Liver (tissue), 7 donors: ENCODE measurements at regions not wholly inside any gene's neighbourhood (a gene's known extent, or its start where the extent isn't known, plus 50 kb on each side); places are given as distances from the start of the nearest gene placed in this dataset.

Source experiments
- DNase-seq: peaks from one replicate; pipeline ENCODE4 v3.0.0-alpha.2; 2017; ENCODE audit warnings: low spot score
- H3K27ac ChIP-seq, 2 donors: one replicate each; pipeline ENCODE4 v1.7.0; 2013; ENCODE audit warnings: inconsistent platforms in 2 of 2, low read length in 2 of 2, control low read depth in 1 of 2, low read depth in 1 of 2, mild to moderate bottlenecking in 1 of 2
- H3K27me3 ChIP-seq, 4 donors: one replicate each; pipeline versions ENCODE4 v1.6.1 to v1.7.0; 2013; ENCODE audit warnings: low read length in 3 of 4, inconsistent platforms in 1 of 4, mild to moderate bottlenecking in 1 of 4, moderate library complexity in 1 of 4; ENCODE audit not compliant: control insufficient read depth in 4 of 4, insufficient read depth in 4 of 4
- H3K36me3 ChIP-seq, 4 donors: one replicate each; pipeline versions ENCODE4 v1.6.1 to v1.7.0; 2013; ENCODE audit warnings: low read length in 3 of 4, mild to moderate bottlenecking in 3 of 4, low read depth in 1 of 4, moderate library complexity in 1 of 4; ENCODE audit not compliant: control insufficient read depth in 4 of 4, insufficient read depth in 3 of 4
- H3K4me1 ChIP-seq, 4 donors: one replicate each; pipeline versions ENCODE4 v1.6.1 to v1.7.0; 2013; ENCODE audit warnings: low read length in 3 of 4, mild to moderate bottlenecking in 3 of 4, moderate library complexity in 1 of 4; ENCODE audit not compliant: control insufficient read depth in 4 of 4, insufficient read depth in 4 of 4
- H3K4me3 ChIP-seq, 3 donors: one replicate each; pipeline versions ENCODE4 v1.6.1 to v1.7.0; 2013; ENCODE audit warnings: low read length in 3 of 3, control low read depth in 1 of 3, low read depth in 1 of 3, mild to moderate bottlenecking in 1 of 3
- H3K9ac ChIP-seq, 2 donors: one replicate each; pipeline ENCODE4 v1.7.0; 2013; ENCODE audit warnings: low read length in 2 of 2, mild to moderate bottlenecking in 2 of 2, moderate library complexity in 2 of 2, control low read depth in 1 of 2, low read depth in 1 of 2
- H3K9me3 ChIP-seq, 4 donors: one replicate each; pipeline versions ENCODE4 v1.6.1 to v1.7.0; 2013; ENCODE audit warnings: low read length in 3 of 4; ENCODE audit not compliant: control insufficient read depth in 4 of 4
- ATF3 ChIP-seq: IDR thresholded peaks from 2 replicates; pipeline ENCODE4 v1.6.1; 2016; ENCODE audit warnings: antibody characterized with exemption
- EGR1 ChIP-seq, 2 donors: IDR thresholded peaks; 2 replicates each; pipeline ENCODE4 v1.6.1; 2016 to 2018; ENCODE audit warnings: antibody characterized with exemption in 2 of 2, low read depth in 2 of 2
- FOXA1 ChIP-seq: IDR thresholded peaks from 2 replicates; pipeline ENCODE4 v1.6.1; 2016; ENCODE audit warnings: antibody characterized with exemption
- FOXA2 ChIP-seq: IDR thresholded peaks from 2 replicates; pipeline ENCODE4 v1.6.1; 2016; ENCODE audit warnings: antibody characterized with exemption
- GABPA ChIP-seq, 2 donors: IDR thresholded peaks in 1 of 2; conservative IDR thresholded peaks in 1 of 2; 2 replicates each; pipeline ENCODE4 v1.6.1; 2016; ENCODE audit warnings: antibody characterized with exemption in 2 of 2, mild to moderate bottlenecking in 1 of 2, moderate library complexity in 1 of 2
- HNF4A ChIP-seq, 2 donors: conservative IDR thresholded peaks; 2 replicates each; pipeline ENCODE4 v1.6.1; 2016; ENCODE audit warnings: antibody characterized with exemption in 2 of 2, mild to moderate bottlenecking in 2 of 2
- HNF4G ChIP-seq: IDR thresholded peaks from 2 replicates; pipeline ENCODE4 v1.6.1; 2016; ENCODE audit warnings: antibody characterized with exemption
- JUND ChIP-seq, 2 donors: IDR thresholded peaks; 2 replicates each; pipeline ENCODE4 v1.6.1; 2016; ENCODE audit warnings: antibody characterized with exemption in 2 of 2
- NR2F2 ChIP-seq: IDR thresholded peaks from 2 replicates; pipeline ENCODE4 v1.6.1; 2016; ENCODE audit warnings: antibody characterized with exemption
- RXRA ChIP-seq, 2 donors: IDR thresholded peaks; 2 replicates each; pipeline ENCODE4 v1.6.1; 2017 to 2018; ENCODE audit warnings: antibody characterized with exemption in 2 of 2, mild to moderate bottlenecking in 1 of 2
- SP1 ChIP-seq: IDR thresholded peaks from 2 replicates; pipeline ENCODE4 v1.6.1; 2018; ENCODE audit warnings: antibody characterized with exemption, mild to moderate bottlenecking
- TAF1 ChIP-seq: conservative IDR thresholded peaks from 2 replicates; pipeline ENCODE4 v1.6.1; 2016; ENCODE audit warnings: antibody characterized with exemption, mild to moderate bottlenecking
- YY1 ChIP-seq: IDR thresholded peaks from 2 replicates; pipeline ENCODE4 v1.6.1; 2016; ENCODE audit warnings: antibody characterized with exemption, mild to moderate bottlenecking
- ZBTB33 ChIP-seq: IDR thresholded peaks from 2 replicates; pipeline ENCODE4 v1.6.1; 2016; ENCODE audit warnings: antibody characterized with exemption
- WGBS: extraction: QIAGEN DNeasy Blood & Tissue Kit; methylation state at CpG from one replicate; pipeline ENCODE4 v1.1.7; 2013; 5-methylcytosine and 5-hydroxymethylcytosine counted together
- TF ChIP-seq, protein P1 (sequence below): IDR thresholded peaks from 2 replicates; pipeline ENCODE4 v1.6.1; 2016; ENCODE audit warnings: antibody characterized with exemption, mild to moderate bottlenecking
- TF ChIP-seq, protein P2 (sequence below): IDR thresholded peaks from 2 replicates; pipeline ENCODE4 v1.6.1; 2016; ENCODE audit warnings: antibody characterized with exemption
- donor health status: healthy.
- donor health status: healthy.
- donor health status: healthy.
- donor health status: healthy.

DNA sequence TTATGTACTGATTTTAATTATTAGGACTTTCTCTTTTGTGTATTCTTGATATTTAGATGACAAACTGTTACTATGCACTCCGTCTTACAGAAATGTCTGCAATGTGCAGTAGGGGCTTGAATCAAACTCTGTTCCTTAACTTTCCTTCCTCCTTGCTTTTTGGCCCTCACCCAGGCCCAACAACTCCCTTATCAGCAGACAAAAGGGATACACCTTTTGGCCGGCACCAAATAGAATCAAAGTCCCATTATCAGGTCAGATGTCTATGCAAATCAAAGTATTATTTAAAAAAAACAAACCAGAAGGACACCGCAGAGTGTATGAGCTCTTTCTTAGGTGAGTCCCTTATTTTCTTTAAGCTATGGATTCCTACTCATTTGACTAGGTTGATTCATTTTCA, 116.3 kb upstream of the SERPINE2 start:
- H3K4me3 ChIP-seq = no peak overlapping the region
- no peak overlapping the region for H3K27ac ChIP-seq
- no peaks in the 10 kb centered on the region for H3K36me3 ChIP-seq
- H3K9ac ChIP-seq = no peak overlapping the region
- H3K27me3 ChIP-seq = no peaks in the 10 kb centered on the region
- H3K4me1 ChIP-seq = no peaks in the 10 kb centered on the region
- TF ChIP-seq RXRA (IDR thresholded peaks at IDR 0.05) (no peak), NR2F2 (no peak), YY1 (no peak), ZBTB33 (no peak), TAF1 (no peak), EGR1 (IDR thresholded peaks at IDR 0.05; ENCODE audit: low read depth in 2 of 2) (no peak), HNF4G (no peak), HNF4A (conservative IDR thresholded peaks at IDR 0.05) (no peak), FOXA1 (no peak)
- TF ChIP-seq, protein P1, sequence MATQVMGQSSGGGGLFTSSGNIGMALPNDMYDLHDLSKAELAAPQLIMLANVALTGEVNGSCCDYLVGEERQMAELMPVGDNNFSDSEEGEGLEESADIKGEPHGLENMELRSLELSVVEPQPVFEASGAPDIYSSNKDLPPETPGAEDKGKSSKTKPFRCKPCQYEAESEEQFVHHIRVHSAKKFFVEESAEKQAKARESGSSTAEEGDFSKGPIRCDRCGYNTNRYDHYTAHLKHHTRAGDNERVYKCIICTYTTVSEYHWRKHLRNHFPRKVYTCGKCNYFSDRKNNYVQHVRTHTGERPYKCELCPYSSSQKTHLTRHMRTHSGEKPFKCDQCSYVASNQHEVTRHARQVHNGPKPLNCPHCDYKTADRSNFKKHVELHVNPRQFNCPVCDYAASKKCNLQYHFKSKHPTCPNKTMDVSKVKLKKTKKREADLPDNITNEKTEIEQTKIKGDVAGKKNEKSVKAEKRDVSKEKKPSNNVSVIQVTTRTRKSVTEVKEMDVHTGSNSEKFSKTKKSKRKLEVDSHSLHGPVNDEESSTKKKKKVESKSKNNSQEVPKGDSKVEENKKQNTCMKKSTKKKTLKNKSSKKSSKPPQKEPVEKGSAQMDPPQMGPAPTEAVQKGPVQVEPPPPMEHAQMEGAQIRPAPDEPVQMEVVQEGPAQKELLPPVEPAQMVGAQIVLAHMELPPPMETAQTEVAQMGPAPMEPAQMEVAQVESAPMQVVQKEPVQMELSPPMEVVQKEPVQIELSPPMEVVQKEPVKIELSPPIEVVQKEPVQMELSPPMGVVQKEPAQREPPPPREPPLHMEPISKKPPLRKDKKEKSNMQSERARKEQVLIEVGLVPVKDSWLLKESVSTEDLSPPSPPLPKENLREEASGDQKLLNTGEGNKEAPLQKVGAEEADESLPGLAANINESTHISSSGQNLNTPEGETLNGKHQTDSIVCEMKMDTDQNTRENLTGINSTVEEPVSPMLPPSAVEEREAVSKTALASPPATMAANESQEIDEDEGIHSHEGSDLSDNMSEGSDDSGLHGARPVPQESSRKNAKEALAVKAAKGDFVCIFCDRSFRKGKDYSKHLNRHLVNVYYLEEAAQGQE = no peak
- TF ChIP-seq, protein P2, sequence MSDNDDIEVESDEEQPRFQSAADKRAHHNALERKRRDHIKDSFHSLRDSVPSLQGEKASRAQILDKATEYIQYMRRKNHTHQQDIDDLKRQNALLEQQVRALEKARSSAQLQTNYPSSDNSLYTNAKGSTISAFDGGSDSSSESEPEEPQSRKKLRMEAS = no peak
- H3K9me3 ChIP-seq = no peaks in the 10 kb centered on the region
- WGBS = 78% methylated on average over 3 of the region's 3 CpGs
- no peak for DNase-seq

GRCh38 chr2:224151680-224152310, 112.7 kb upstream of the SERPINE2 start:
- Histone ChIP-seq H3K27me3 (no peaks in the 10 kb centered on the region), H3K9ac (no peak overlapping the region), H3K36me3 (no peaks in the 10 kb centered on the region), H3K4me1 (no peaks in the 10 kb centered on the region), H3K27ac (no peak overlapping the region), H3K4me3 (no peak overlapping the region), H3K9me3 (no peaks in the 10 kb centered on the region)
- no peak for DNase-seq
- TF ChIP-seq ATF3 = no peak
- TF ChIP-seq JUND (IDR thresholded peaks at IDR 0.05) = no peak
- no peak for TF ChIP-seq FOXA1
- TF ChIP-seq HNF4G = no peak
- TF ChIP-seq GABPA (IDR thresholded peaks at IDR 0.05 in 1 of 2, conservative IDR thresholded peaks at IDR 0.05 in 1 of 2) = no peak
- no peak for TF ChIP-seq FOXA2
- TF ChIP-seq ZBTB33 = no peak
- no peak for TF ChIP-seq NR2F2
- no peak for TF ChIP-seq SP1
- 93% methylated on average over 9 of the region's 9 CpGs for WGBS
